Gastrocnemius medialis (tissue), 4 donors: ENCODE measurements at regions not wholly inside any gene's neighbourhood (a gene's known extent, or its start where the extent isn't known, plus 50 kb on each side); places are given as distances from the start of the nearest gene placed in this dataset.
A peak's percentile ranks its signal among the peaks of the same experiment; 100 is the strongest.

Experiments
- ATAC-seq, 2 donors: fragments of 150-250 bp; one replicate each; pipeline ENCODE4 v1.9.1; 2016
- DNase-seq, 2 donors: peaks; one replicate each; pipeline ENCODE4 v3.0.0-alpha.2; 2019
- H3K27ac ChIP-seq, 4 donors: fragments of 200-600 bp; sonication (generic); 1 replicate in 1 of 4; 2 replicates in 3 of 4; pipeline ENCODE4 v1.5.1; 2016 to 2018; ENCODE audit warnings: mild to moderate bottlenecking in 2 of 4, moderate library complexity in 1 of 4
- H3K27me3 ChIP-seq, 3 donors: fragments of 200-600 bp; sonication (generic) in 2 of 3; 1 replicate in 1 of 3; 2 replicates in 2 of 3; pipeline versions ENCODE4 v1.5.1 to v1.6.0; 2016 to 2019; ENCODE audit warnings: mild to moderate bottlenecking in 1 of 3, moderate library complexity in 1 of 3
- H3K36me3 ChIP-seq, 2 donors: fragments of 200-600 bp; sonication (generic) in 1 of 2; one replicate each; pipeline ENCODE4 v1.5.1; 2017 to 2018
- H3K4me1 ChIP-seq, 2 donors: fragments of 200-600 bp; sonication (generic) in 1 of 2; one replicate each; pipeline ENCODE4 v1.5.1; 2016 to 2017; ENCODE audit warnings: mild to moderate bottlenecking in 2 of 2
- H3K4me3 ChIP-seq, 4 donors: fragments of 200-600 bp; sonication (generic) in 3 of 4; 1 replicate in 1 of 4; 2 replicates in 3 of 4; pipeline ENCODE4 v1.5.1; 2016 to 2019; ENCODE audit warnings: mild to moderate bottlenecking in 2 of 4
- H3K9me3 ChIP-seq, 3 donors: fragments of 200-600 bp; sonication (generic) in 2 of 3; 1 replicate in 1 of 3; 2 replicates in 2 of 3; pipeline ENCODE4 v1.5.1; 2016 to 2019
- POLR2A ChIP-seq, 2 donors: fragments of 450-650 bp; IDR thresholded peaks; one replicate each; pipeline ENCODE4 v1.6.1; 2017; ENCODE audit warnings: antibody characterized with exemption in 2 of 2, mild to moderate bottlenecking in 2 of 2, moderate library complexity in 2 of 2
- in situ Hi-C, 4 donors: fragments of 200-750 bp; cut with MboI; loops; one replicate each; pipeline versions ENCODE4 v1.15.0 to v1.8.0; 2017; ENCODE audit warnings: low sequenced_read_pairs in 4 of 4
- intact Hi-C: fragments of 100-400 bp; cut with DNase I; formaldehyde crosslinking; loops from one replicate; pipeline ENCODE4 v1.15.1; 2023; ENCODE audit warnings: low total_unique reads
- TF ChIP-seq, protein P1 (sequence below), 5 experiments: fragments of 450-650 bp in 3 of 5; fragments of 200-600 bp in 2 of 5; sonication (generic) in 2 of 5; IDR thresholded peaks in 4 of 5; conservative IDR thresholded peaks in 1 of 5; 1 replicate in 4 of 5; 2 replicates in 1 of 5; pipeline ENCODE4 v1.5.1; 2016 to 2019; ENCODE audit warnings: antibody characterized with exemption in 5 of 5, mild to moderate bottlenecking in 3 of 5, moderate library complexity in 3 of 5

DNA sequence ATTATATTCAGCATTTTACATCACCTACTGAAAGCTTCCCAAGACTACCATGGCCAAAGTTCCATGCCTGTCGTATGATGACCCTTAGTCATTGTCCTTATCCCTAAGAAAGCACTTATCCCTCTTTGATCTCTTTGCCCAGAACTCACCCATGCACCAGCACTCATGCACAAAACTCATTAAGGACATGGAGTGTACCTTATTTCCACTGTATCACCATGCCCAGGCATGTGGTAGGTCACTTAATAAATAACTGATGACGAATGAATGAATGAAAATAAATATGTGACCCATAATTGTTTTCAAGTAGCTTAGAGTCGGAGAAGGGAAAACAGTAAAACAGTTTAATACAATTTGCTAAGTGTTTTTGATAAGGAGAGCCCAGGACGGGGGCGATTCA is 220.1 kb downstream of the IKZF2 start:
- no peaks in the 10 kb centered on the region for H3K36me3 ChIP-seq
- ATAC-seq (no peak), DNase-seq (no peak)
- intact Hi-C loops (no loop called here), in situ Hi-C loops (no loop called here)
- H3K9me3 ChIP-seq: no peaks in the 10 kb centered on the region
- no peak for TF ChIP-seq POLR2A (IDR thresholded peaks at IDR 0.05)
- TF ChIP-seq, protein P1, sequence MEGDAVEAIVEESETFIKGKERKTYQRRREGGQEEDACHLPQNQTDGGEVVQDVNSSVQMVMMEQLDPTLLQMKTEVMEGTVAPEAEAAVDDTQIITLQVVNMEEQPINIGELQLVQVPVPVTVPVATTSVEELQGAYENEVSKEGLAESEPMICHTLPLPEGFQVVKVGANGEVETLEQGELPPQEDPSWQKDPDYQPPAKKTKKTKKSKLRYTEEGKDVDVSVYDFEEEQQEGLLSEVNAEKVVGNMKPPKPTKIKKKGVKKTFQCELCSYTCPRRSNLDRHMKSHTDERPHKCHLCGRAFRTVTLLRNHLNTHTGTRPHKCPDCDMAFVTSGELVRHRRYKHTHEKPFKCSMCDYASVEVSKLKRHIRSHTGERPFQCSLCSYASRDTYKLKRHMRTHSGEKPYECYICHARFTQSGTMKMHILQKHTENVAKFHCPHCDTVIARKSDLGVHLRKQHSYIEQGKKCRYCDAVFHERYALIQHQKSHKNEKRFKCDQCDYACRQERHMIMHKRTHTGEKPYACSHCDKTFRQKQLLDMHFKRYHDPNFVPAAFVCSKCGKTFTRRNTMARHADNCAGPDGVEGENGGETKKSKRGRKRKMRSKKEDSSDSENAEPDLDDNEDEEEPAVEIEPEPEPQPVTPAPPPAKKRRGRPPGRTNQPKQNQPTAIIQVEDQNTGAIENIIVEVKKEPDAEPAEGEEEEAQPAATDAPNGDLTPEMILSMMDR (IDR thresholded peaks at IDR 0.05 in 4 of 5, conservative IDR thresholded peaks at IDR 0.05 in 1 of 5): no peak
- H3K4me1 ChIP-seq: peaks cover 0 to 5% of the 10 kb centered on the region in 2 donors
- no peaks in the 10 kb centered on the region for H3K27me3 ChIP-seq
- no peak overlapping the region for H3K4me3 ChIP-seq
- no peak overlapping the region for H3K27ac ChIP-seq

DNA sequence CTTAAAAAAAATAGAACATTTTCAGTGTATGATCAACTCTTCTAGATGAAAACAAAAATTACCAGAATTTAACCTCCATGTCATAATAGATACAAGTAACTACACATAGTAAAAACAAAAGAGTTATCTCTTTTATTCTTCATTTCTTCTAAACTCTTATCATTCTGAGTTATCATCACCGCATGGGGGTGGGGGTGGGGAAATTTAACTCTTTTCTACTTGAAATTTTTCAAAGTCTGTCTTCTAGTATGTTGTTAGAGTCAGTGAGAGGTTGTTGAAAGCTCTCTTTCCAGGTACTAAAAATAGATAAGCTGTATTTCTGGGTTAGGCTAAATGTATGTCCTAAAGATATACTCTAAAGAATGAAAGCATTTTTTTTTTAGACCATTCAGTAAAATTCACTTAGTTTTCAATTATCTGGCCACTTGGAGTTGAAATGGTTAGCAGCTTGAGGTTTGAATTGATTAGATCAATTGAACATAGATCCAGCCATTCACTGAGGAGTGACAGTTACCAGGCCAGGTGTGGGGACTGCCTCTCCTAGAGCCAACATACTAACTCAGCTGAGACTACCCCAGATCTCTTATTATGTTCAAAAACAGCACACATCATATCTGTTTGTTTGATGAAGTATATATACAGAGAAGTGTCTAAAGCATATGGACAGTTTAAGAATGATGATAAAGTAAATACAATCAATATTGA is 220.7 kb downstream of the IKZF2 start:
- Histone ChIP-seq H3K4me1 (no peaks in the 10 kb centered on the region), H3K27me3 (no peaks in the 10 kb centered on the region), H3K4me3 (no peak overlapping the region), H3K9me3 (no peaks in the 10 kb centered on the region), H3K36me3 (no peaks in the 10 kb centered on the region), H3K27ac (no peak overlapping the region)
- DNase-seq (no peak), ATAC-seq (no peak)
- no peak for TF ChIP-seq POLR2A (IDR thresholded peaks at IDR 0.05)
- TF ChIP-seq, protein P1 (IDR thresholded peaks at IDR 0.05 in 4 of 5, conservative IDR thresholded peaks at IDR 0.05 in 1 of 5): no peak
- intact Hi-C loops: no loop called here
- in situ Hi-C loops: no loop called here

DNA sequence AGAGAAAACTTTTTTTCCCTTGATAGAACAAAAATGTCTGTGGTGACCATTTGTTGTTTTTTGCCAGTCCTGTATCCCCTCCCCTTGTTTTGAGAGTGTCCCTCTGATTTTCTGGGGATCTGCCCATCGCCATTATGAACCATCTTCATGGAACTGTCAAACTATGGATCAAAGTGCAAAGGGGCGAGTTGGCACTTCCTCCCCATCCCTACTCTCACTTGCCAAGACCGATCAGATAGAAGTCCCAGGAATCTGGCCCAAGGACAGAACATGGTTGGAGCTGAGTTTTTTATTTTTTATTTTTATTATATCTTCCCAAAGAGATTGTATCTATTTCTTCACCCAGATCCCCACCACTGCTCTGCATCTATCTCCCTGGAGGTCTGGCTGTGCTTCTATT is 221.4 kb downstream of the IKZF2 start:
- TF ChIP-seq POLR2A (IDR thresholded peaks at IDR 0.05): no peak
- TF ChIP-seq, protein P1 (IDR thresholded peaks at IDR 0.05 in 4 of 5, conservative IDR thresholded peaks at IDR 0.05 in 1 of 5): no peak
- no peak overlapping the region for H3K4me3 ChIP-seq
- intact Hi-C loops: no loop called here
- H3K4me1 ChIP-seq: no peaks in the 10 kb centered on the region
- no peak for ATAC-seq
- in situ Hi-C loops: no loop called here
- DNase-seq: no peak
- no peaks in the 10 kb centered on the region for H3K9me3 ChIP-seq
- H3K27me3 ChIP-seq: no peaks in the 10 kb centered on the region
- no peaks in the 10 kb centered on the region for H3K36me3 ChIP-seq
- H3K27ac ChIP-seq: no peak overlapping the region

DNA sequence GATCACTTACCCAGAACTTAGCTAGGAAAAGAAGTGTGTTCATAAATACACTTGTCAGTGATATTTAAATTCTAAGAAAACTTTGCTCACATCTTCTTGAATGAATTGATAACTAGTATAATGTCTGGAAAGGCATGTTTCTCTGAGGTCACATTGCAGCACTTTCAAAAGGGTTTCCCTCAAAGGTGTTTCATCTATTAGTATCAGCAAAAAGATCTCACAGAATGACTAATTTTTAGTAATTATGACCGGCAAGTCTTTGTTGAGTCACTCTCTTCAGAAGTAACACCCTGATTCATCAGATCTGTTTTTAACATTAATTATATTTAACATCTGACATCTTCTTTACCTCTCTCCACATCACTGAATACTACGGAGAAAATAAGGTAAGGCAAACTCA is 222.3 kb downstream of the IKZF2 start:
- DNase-seq: no peak
- H3K4me3 ChIP-seq: no peak overlapping the region
- H3K36me3 ChIP-seq: no peaks in the 10 kb centered on the region
- ATAC-seq: no peak
- no peaks in the 10 kb centered on the region for H3K4me1 ChIP-seq
- no peaks in the 10 kb centered on the region for H3K9me3 ChIP-seq
- intact Hi-C loops: no loop called here
- H3K27ac ChIP-seq: no peak overlapping the region
- in situ Hi-C loops: no loop called here
- no peaks in the 10 kb centered on the region for H3K27me3 ChIP-seq
- TF ChIP-seq, protein P1 (IDR thresholded peaks at IDR 0.05 in 4 of 5, conservative IDR thresholded peaks at IDR 0.05 in 1 of 5): no peak
- no peak for TF ChIP-seq POLR2A (IDR thresholded peaks at IDR 0.05)

DNA sequence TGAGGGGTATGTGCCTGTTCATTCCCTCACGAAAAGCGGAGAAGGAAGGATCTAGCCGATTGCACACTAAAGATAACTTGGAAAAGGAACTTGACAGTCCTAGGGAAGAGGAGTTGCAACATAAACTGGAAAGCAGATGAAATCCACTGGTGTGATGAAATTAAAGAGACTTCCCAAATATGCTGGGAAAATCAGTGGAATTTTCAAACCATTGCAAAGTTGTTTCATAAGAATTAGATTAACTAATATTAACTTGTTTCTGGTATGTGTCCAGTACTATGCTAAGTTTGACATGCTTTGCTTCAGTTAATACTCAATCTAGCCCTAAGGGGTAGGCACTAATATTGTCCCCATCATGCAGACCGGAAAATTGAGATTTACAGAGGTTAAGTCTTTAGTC is 222.7 kb downstream of the IKZF2 start:
- ATAC-seq: peak in 1 of 2 donors; percentile 69
- H3K4me1 ChIP-seq: no peaks in the 10 kb centered on the region
- no peaks in the 10 kb centered on the region for H3K36me3 ChIP-seq
- TF ChIP-seq POLR2A (IDR thresholded peaks at IDR 0.05): no peak
- TF ChIP-seq, protein P1 (IDR thresholded peaks at IDR 0.05 in 4 of 5, conservative IDR thresholded peaks at IDR 0.05 in 1 of 5): no peak
- H3K4me3 ChIP-seq: no peak overlapping the region
- no peak for DNase-seq
- H3K9me3 ChIP-seq: no peaks in the 10 kb centered on the region
- in situ Hi-C loops: no loop called here
- no peaks in the 10 kb centered on the region for H3K27me3 ChIP-seq
- no peak overlapping the region for H3K27ac ChIP-seq
- intact Hi-C loops: no loop called here
